ENCODE measurements at regions not wholly inside any gene's neighbourhood (a gene's known extent, or its start where the extent isn't known, plus 50 kb on each side); places are given as distances from the start of the nearest gene placed in this dataset.

GRCh38 chr1:59107916-59108315, 189.0 kb upstream of the FGGY start:
- no peak overlapping the region for H3K27ac ChIP-seq (ENCODE audit: low read length)
- no peaks in the 10 kb centered on the region for H3K9me3 ChIP-seq (ENCODE audit: control insufficient read depth, low read depth, low read length)
- no peak overlapping the region for H3K9ac ChIP-seq (ENCODE audit: low read length)
- peaks cover 10% of the 10 kb centered on the region for H3K4me1 ChIP-seq (ENCODE audit: control insufficient read depth, low read depth, low read length)
- no peaks in the 10 kb centered on the region for H3K27me3 ChIP-seq (ENCODE audit: control insufficient read depth, insufficient read depth, low read length)
- H3K4me3 ChIP-seq (ENCODE audit: low read length) = no peak overlapping the region
- H3K36me3 ChIP-seq (ENCODE audit: control insufficient read depth, low read depth, low read length) = no peaks in the 10 kb centered on the region

GRCh38 chr1:59108481-59109317, 188.2 kb upstream of the FGGY start:
- Histone ChIP-seq H3K4me3 (ENCODE audit: low read length) (no peak overlapping the region), H3K27me3 (ENCODE audit: control insufficient read depth, insufficient read depth, low read length) (no peaks in the 10 kb centered on the region), H3K36me3 (ENCODE audit: control insufficient read depth, low read depth, low read length) (no peaks in the 10 kb centered on the region), H3K9me3 (ENCODE audit: control insufficient read depth, low read depth, low read length) (no peaks in the 10 kb centered on the region), H3K27ac (ENCODE audit: low read length) (no peak overlapping the region), H3K9ac (ENCODE audit: low read length) (no peak overlapping the region), H3K4me1 (ENCODE audit: control insufficient read depth, low read depth, low read length) (peaks cover 12% of the 10 kb centered on the region)

- no peaks in the 10 kb centered on the region for H3K36me3 ChIP-seq (ENCODE audit: control insufficient read depth, low read depth, low read length)
- H3K4me1 ChIP-seq (ENCODE audit: control insufficient read depth, low read depth, low read length) = peaks cover 22% of the 10 kb centered on the region
- H3K9ac ChIP-seq (ENCODE audit: low read length) = no peak overlapping the region
- H3K27ac ChIP-seq (ENCODE audit: low read length) = no peak overlapping the region
- no peak overlapping the region for H3K4me3 ChIP-seq (ENCODE audit: low read length)
- no peaks in the 10 kb centered on the region for H3K27me3 ChIP-seq (ENCODE audit: control insufficient read depth, insufficient read depth, low read length)
- no peaks in the 10 kb centered on the region for H3K9me3 ChIP-seq (ENCODE audit: control insufficient read depth, low read depth, low read length)
Observed at GRCh38 chr1:59110271-59110670, 186.6 kb upstream of the FGGY start.

GRCh38 chr1:59113876-59114457, 182.9 kb upstream of the FGGY start:
- Histone ChIP-seq H3K27me3 (ENCODE audit: control insufficient read depth, insufficient read depth, low read length) (no peaks in the 10 kb centered on the region), H3K9ac (ENCODE audit: low read length) (no peak overlapping the region), H3K9me3 (ENCODE audit: control insufficient read depth, low read depth, low read length) (no peaks in the 10 kb centered on the region), H3K4me3 (ENCODE audit: low read length) (no peak overlapping the region), H3K27ac (ENCODE audit: low read length) (no peak overlapping the region), H3K36me3 (ENCODE audit: control insufficient read depth, low read depth, low read length) (no peaks in the 10 kb centered on the region), H3K4me1 (ENCODE audit: control insufficient read depth, low read depth, low read length) (peaks cover 38% of the 10 kb centered on the region)

GRCh38 chr1:59115865-59116264, 181.0 kb upstream of the FGGY start:
- Histone ChIP-seq H3K9ac (ENCODE audit: low read length) (no peak overlapping the region), H3K27me3 (ENCODE audit: control insufficient read depth, insufficient read depth, low read length) (no peaks in the 10 kb centered on the region), H3K27ac (ENCODE audit: low read length) (no peak overlapping the region), H3K36me3 (ENCODE audit: control insufficient read depth, low read depth, low read length) (no peaks in the 10 kb centered on the region), H3K4me1 (ENCODE audit: control insufficient read depth, low read depth, low read length) (peaks cover 38% of the 10 kb centered on the region), H3K9me3 (ENCODE audit: control insufficient read depth, low read depth, low read length) (no peaks in the 10 kb centered on the region), H3K4me3 (ENCODE audit: low read length) (no peak overlapping the region)

- peak overlapping the region; percentile 26 for H3K4me3 ChIP-seq (ENCODE audit: low read length)
- H3K27me3 ChIP-seq (ENCODE audit: control insufficient read depth, insufficient read depth, low read length) = no peaks in the 10 kb centered on the region
- peaks cover 38% of the 10 kb centered on the region for H3K4me1 ChIP-seq (ENCODE audit: control insufficient read depth, low read depth, low read length)
- no peaks in the 10 kb centered on the region for H3K9me3 ChIP-seq (ENCODE audit: control insufficient read depth, low read depth, low read length)
- peak overlapping the region; percentile 52 for H3K27ac ChIP-seq (ENCODE audit: low read length)
- H3K36me3 ChIP-seq (ENCODE audit: control insufficient read depth, low read depth, low read length) = no peaks in the 10 kb centered on the region
- no peak overlapping the region for H3K9ac ChIP-seq (ENCODE audit: low read length)
Observed at GRCh38 chr1:59116920-59117542, 179.9 kb upstream of the FGGY start.

GRCh38 chr1:59122527-59122926, 174.4 kb upstream of the FGGY start:
- Histone ChIP-seq H3K9ac (ENCODE audit: low read length) (no peak overlapping the region), H3K9me3 (ENCODE audit: control insufficient read depth, low read depth, low read length) (no peaks in the 10 kb centered on the region), H3K27ac (ENCODE audit: low read length) (no peak overlapping the region), H3K4me1 (ENCODE audit: control insufficient read depth, low read depth, low read length) (peaks cover 6% of the 10 kb centered on the region), H3K27me3 (ENCODE audit: control insufficient read depth, insufficient read depth, low read length) (no peaks in the 10 kb centered on the region), H3K4me3 (ENCODE audit: low read length) (no peak overlapping the region), H3K36me3 (ENCODE audit: control insufficient read depth, low read depth, low read length) (no peaks in the 10 kb centered on the region)

- Histone ChIP-seq H3K9me3 (ENCODE audit: control insufficient read depth, low read depth, low read length) (no peaks in the 10 kb centered on the region), H3K4me1 (ENCODE audit: control insufficient read depth, low read depth, low read length) (no peaks in the 10 kb centered on the region), H3K36me3 (ENCODE audit: control insufficient read depth, low read depth, low read length) (no peaks in the 10 kb centered on the region), H3K27ac (ENCODE audit: low read length) (no peak overlapping the region), H3K9ac (ENCODE audit: low read length) (no peak overlapping the region), H3K27me3 (ENCODE audit: control insufficient read depth, insufficient read depth, low read length) (no peaks in the 10 kb centered on the region), H3K4me3 (ENCODE audit: low read length) (no peak overlapping the region)
Observed at GRCh38 chr1:59123081-59123681, 173.7 kb upstream of the FGGY start.

GRCh38 chr1:59124166-59124565, 172.7 kb upstream of the FGGY start:
- Histone ChIP-seq H3K36me3 (ENCODE audit: control insufficient read depth, low read depth, low read length) (no peaks in the 10 kb centered on the region), H3K27me3 (ENCODE audit: control insufficient read depth, insufficient read depth, low read length) (no peaks in the 10 kb centered on the region), H3K4me1 (ENCODE audit: control insufficient read depth, low read depth, low read length) (peaks cover 8% of the 10 kb centered on the region), H3K9ac (ENCODE audit: low read length) (no peak overlapping the region), H3K4me3 (ENCODE audit: low read length) (no peak overlapping the region), H3K27ac (ENCODE audit: low read length) (no peak overlapping the region), H3K9me3 (ENCODE audit: control insufficient read depth, low read depth, low read length) (no peaks in the 10 kb centered on the region)

- no peak overlapping the region for H3K9ac ChIP-seq (ENCODE audit: low read length)
- H3K27me3 ChIP-seq (ENCODE audit: control insufficient read depth, insufficient read depth, low read length) = no peaks in the 10 kb centered on the region
Observed at GRCh38 chr1:59125154-59125553, 171.7 kb upstream of the FGGY start.

GRCh38 chr1:59125676-59126320, 171.1 kb upstream of the FGGY start:
- H3K27me3 ChIP-seq (ENCODE audit: control insufficient read depth, insufficient read depth, low read length) = no peaks in the 10 kb centered on the region
- no peaks in the 10 kb centered on the region for H3K36me3 ChIP-seq (ENCODE audit: control insufficient read depth, low read depth, low read length)
- no peak overlapping the region for H3K9ac ChIP-seq (ENCODE audit: low read length)
- H3K9me3 ChIP-seq (ENCODE audit: control insufficient read depth, low read depth, low read length) = no peaks in the 10 kb centered on the region
- peaks cover 8% of the 10 kb centered on the region for H3K4me1 ChIP-seq (ENCODE audit: control insufficient read depth, low read depth, low read length)
- no peak overlapping the region for H3K27ac ChIP-seq (ENCODE audit: low read length)
- no peak overlapping the region for H3K4me3 ChIP-seq (ENCODE audit: low read length)

More at GRCh38 chr1:59125154-59125553, 171.7 kb upstream of the FGGY start:
- Histone ChIP-seq H3K9me3 (ENCODE audit: control insufficient read depth, low read depth, low read length) (no peaks in the 10 kb centered on the region), H3K4me3 (ENCODE audit: low read length) (no peak overlapping the region), H3K27ac (ENCODE audit: low read length) (no peak overlapping the region), H3K36me3 (ENCODE audit: control insufficient read depth, low read depth, low read length) (no peaks in the 10 kb centered on the region), H3K4me1 (ENCODE audit: control insufficient read depth, low read depth, low read length) (peaks cover 8% of the 10 kb centered on the region)
